Spleen (tissue), 11 donors: ENCODE measurements at regions not wholly inside any gene's neighbourhood (a gene's known extent, or its start where the extent isn't known, plus 50 kb on each side); places are given as distances from the start of the nearest gene placed in this dataset.

Experiments used
- DNase-seq: peaks from one replicate; pipeline ENCODE4 v3.0.0-alpha.2; 2020
- H3K27ac ChIP-seq, 8 donors: fragments of 200-600 bp; sonication (generic) in 7 of 8; 1 replicate in 4 of 8; 2 replicates in 4 of 8; pipeline versions ENCODE4 v1.5.0 to v1.8.0; 2016 to 2021; ENCODE audit warnings: inconsistent platforms in 4 of 8, mild to moderate bottlenecking in 4 of 8, moderate library complexity in 1 of 8
- H3K27me3 ChIP-seq, 7 donors: fragments of 200-600 bp; sonication (generic) in 6 of 7; replicated peaks in 1 of 7; 1 replicate in 4 of 7; 2 replicates in 3 of 7; pipeline versions ENCODE4 v1.5.0 to v1.8.0; 2016 to 2021; ENCODE audit warnings: inconsistent platforms in 3 of 7, mild to moderate bottlenecking in 1 of 7
- H3K36me3 ChIP-seq, 6 donors: fragments of 200-600 bp; sonication (generic) in 5 of 6; 1 replicate in 4 of 6; 2 replicates in 2 of 6; pipeline versions ENCODE4 v1.5.0 to v1.8.0; 2016 to 2021; ENCODE audit warnings: inconsistent platforms in 2 of 6
- H3K4me1 ChIP-seq, 6 donors: fragments of 200-600 bp; sonication (generic) in 5 of 6; 1 replicate in 3 of 6; 2 replicates in 3 of 6; pipeline versions ENCODE4 v1.5.0 to v1.8.0; 2016 to 2021; ENCODE audit warnings: inconsistent platforms in 3 of 6
- H3K4me3 ChIP-seq, 8 donors: fragments of 200-600 bp; sonication (generic) in 7 of 8; 1 replicate in 4 of 8; 2 replicates in 4 of 8; pipeline versions ENCODE4 v1.5.0 to v1.8.0; 2016 to 2021; ENCODE audit warnings: inconsistent platforms in 4 of 8, mild to moderate bottlenecking in 4 of 8, moderate library complexity in 2 of 8
- H3K9me3 ChIP-seq, 8 donors: fragments of 200-600 bp; sonication (generic) in 7 of 8; 1 replicate in 4 of 8; 2 replicates in 4 of 8; pipeline versions ENCODE4 v1.5.0 to v1.8.0; 2016 to 2021; ENCODE audit warnings: inconsistent platforms in 4 of 8
- POLR2A ChIP-seq, 3 donors: fragments of 450-650 bp; IDR thresholded peaks; one replicate each; pipeline ENCODE4 v1.5.1; 2017; ENCODE audit warnings: antibody characterized with exemption in 3 of 3, mild to moderate bottlenecking in 1 of 3
- POLR2AphosphoS5 ChIP-seq, 3 donors: sonication (generic); formaldehyde crosslinking; IDR thresholded peaks; one replicate each; pipeline ENCODE4 v1.5.1; 2017; ENCODE audit warnings: antibody characterized with exemption in 3 of 3
- WGBS, 5 donors: extraction: QIAGEN DNeasy Blood & Tissue Kit in 3 of 5; methylation state at CpG; one replicate each; pipeline versions ENCODE4 v1.1.5 to v1.1.7; 2013 to 2018; 5-methylcytosine and 5-hydroxymethylcytosine counted together
- intact Hi-C: fragments of 100-400 bp; cut with DNase I; formaldehyde crosslinking; loops from one replicate; pipeline ENCODE4 v1.15.0; 2023; ENCODE audit warnings: low total_unique reads
- TF ChIP-seq, protein P1 (sequence below), 11 experiments: fragments of 200-600 bp in 7 of 11; fragments of 450-650 bp in 4 of 11; sonication (generic) in 4 of 11; IDR thresholded peaks in 8 of 11; conservative IDR thresholded peaks in 3 of 11; 1 replicate in 7 of 11; 2 replicates in 4 of 11; pipeline versions ENCODE4 v1.4.0 to v1.8.0; 2016 to 2021; ENCODE audit warnings: antibody characterized with exemption in 11 of 11, inconsistent platforms in 4 of 11, mild to moderate bottlenecking in 1 of 11
- donor health status: healthy with polysubstance abuse.
- donor health status: DM: no; HTN: no; CAD: no; lungs with moderate emphysema.
- donor health status: DM: no; HTN: no; CAD: no.
- donor health status: Bipolar disorder and iron deficiency.
- donor health status: healthy.
- donor health status: DM: no; HTN: no; CAD: no.
- donor health status: DM: yes; HTN: yes; CAD: no.

DNA sequence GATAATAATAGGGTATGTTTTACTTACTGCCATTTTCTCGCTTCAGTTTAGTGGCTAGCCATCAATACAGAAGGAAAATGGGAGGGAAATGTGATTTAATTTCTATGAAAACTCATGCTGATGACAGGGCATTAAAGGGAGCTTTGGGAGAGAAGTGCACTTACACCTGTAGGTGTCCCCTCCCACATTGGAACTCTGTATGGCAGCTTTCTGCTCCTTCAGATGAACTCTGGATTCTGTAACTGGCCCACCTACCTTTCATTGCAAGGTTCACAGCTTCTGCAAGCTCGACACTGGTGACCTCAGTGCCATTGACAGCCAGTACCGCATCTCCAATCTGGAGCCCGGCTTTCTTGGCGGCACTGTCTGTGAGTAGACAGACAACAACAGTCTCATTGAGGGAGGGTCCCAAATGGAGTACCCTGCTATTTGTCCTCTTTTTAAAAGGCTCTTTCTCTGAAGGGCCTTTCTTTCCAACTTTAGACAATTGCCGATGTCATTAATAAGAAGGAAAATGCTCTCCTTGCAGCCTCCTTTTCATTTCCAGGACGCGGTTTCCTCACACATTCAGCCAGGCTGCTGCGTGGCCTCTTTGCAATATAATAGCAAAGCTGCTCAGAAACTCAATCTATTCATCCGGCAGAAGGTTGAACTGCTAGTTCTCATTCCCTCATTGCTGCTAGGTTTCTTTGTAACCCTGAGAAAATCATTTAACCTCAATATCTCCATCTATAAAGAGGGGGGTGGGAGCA, 63.6 kb downstream of the NUDT12 start:
- peaks cover 0 to 10% (median 1%) of the 10 kb centered on the region in 6 donors for H3K4me1 ChIP-seq
- no peak for TF ChIP-seq POLR2AphosphoS5 (IDR thresholded peaks at IDR 0.05)
- TF ChIP-seq POLR2A (IDR thresholded peaks at IDR 0.05): no peak
- TF ChIP-seq, protein P1, sequence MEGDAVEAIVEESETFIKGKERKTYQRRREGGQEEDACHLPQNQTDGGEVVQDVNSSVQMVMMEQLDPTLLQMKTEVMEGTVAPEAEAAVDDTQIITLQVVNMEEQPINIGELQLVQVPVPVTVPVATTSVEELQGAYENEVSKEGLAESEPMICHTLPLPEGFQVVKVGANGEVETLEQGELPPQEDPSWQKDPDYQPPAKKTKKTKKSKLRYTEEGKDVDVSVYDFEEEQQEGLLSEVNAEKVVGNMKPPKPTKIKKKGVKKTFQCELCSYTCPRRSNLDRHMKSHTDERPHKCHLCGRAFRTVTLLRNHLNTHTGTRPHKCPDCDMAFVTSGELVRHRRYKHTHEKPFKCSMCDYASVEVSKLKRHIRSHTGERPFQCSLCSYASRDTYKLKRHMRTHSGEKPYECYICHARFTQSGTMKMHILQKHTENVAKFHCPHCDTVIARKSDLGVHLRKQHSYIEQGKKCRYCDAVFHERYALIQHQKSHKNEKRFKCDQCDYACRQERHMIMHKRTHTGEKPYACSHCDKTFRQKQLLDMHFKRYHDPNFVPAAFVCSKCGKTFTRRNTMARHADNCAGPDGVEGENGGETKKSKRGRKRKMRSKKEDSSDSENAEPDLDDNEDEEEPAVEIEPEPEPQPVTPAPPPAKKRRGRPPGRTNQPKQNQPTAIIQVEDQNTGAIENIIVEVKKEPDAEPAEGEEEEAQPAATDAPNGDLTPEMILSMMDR (IDR thresholded peaks at IDR 0.05 in 8 of 11, conservative IDR thresholded peaks at IDR 0.05 in 3 of 11): no peak
- no peak overlapping the region for H3K4me3 ChIP-seq
- no peaks in the 10 kb centered on the region for H3K27me3 ChIP-seq
- DNase-seq: no peak
- WGBS, 5 donors: 76 to 86% (median 82%) methylated on average over 10 of the region's 10 CpGs
- no peaks in the 10 kb centered on the region for H3K36me3 ChIP-seq
- peak overlapping the region in 2 of 8 donors; percentile 44 to 49 for H3K27ac ChIP-seq
- intact Hi-C loops: no loop called here
- H3K9me3 ChIP-seq: peaks cover 0 to 6% (median 0%) of the 10 kb centered on the region in 8 donors

DNA sequence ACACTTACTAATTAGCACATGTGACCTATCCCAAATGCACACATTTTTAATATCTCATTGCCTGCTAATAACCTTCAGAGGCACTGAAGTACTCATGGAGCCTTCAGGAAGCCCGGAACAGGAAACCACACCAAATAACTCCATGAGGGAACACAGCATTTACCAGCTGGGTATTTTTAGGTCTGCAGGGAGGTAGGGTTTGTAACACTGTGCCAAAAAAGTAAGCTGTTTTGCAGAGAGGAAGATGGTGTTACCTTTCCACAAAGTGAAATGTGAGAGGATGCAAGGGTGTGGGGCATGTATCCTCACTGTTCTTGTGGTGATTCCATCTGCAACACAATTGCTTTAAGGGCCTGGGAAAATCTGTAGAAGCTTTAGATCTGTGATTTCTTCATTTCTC, 64.4 kb downstream of the NUDT12 start:
- 25 to 38% (median 33%) methylated on average over 1 of the region's 1 CpG for WGBS, 5 donors
- Histone ChIP-seq H3K9me3 (peaks cover 0 to 6% (median 0%) of the 10 kb centered on the region in 8 donors), H3K36me3 (no peaks in the 10 kb centered on the region), H3K4me3 (no peak overlapping the region), H3K27ac (peak overlapping the region in 2 of 8 donors; percentile 44 to 49), H3K27me3 (no peaks in the 10 kb centered on the region), H3K4me1 (peaks cover 0 to 10% (median 1%) of the 10 kb centered on the region in 6 donors)
- DNase-seq: no peak
- intact Hi-C loops: no loop called here
- TF ChIP-seq POLR2AphosphoS5 (IDR thresholded peaks at IDR 0.05): no peak
- TF ChIP-seq POLR2A (IDR thresholded peaks at IDR 0.05): no peak
- TF ChIP-seq, protein P1 (IDR thresholded peaks at IDR 0.05 in 8 of 11, conservative IDR thresholded peaks at IDR 0.05 in 3 of 11): no peak

DNA sequence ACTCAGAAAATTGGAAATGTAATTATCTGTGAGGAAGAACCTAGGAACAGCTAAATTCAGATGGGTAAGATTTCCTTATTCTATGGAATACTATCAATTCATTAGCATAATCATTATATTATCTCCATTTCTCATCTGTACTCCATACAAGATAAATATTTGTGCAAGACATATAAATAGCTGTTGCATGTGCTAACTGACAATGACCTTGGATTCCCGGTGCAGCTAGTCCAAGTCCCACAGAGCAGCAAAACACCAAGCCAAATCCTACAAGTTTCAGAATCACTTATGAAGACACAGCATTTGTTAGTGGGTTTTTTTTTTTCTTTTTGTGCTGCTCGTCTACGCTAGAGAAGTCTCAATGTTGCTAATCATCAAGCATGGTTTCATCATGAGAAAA, 64.8 kb downstream of the NUDT12 start:
- Histone ChIP-seq H3K27me3 (no peaks in the 10 kb centered on the region), H3K36me3 (no peaks in the 10 kb centered on the region), H3K9me3 (peaks cover 0 to 6% (median 0%) of the 10 kb centered on the region in 8 donors), H3K4me1 (peaks cover 0 to 10% (median 1%) of the 10 kb centered on the region in 6 donors), H3K27ac (peak overlapping the region in 1 of 8 donors; percentile 49), H3K4me3 (no peak overlapping the region)
- no peak for DNase-seq
- intact Hi-C loops: no loop called here
- TF ChIP-seq, protein P1 (IDR thresholded peaks at IDR 0.05 in 8 of 11, conservative IDR thresholded peaks at IDR 0.05 in 3 of 11): no peak
- no peak for TF ChIP-seq POLR2AphosphoS5 (IDR thresholded peaks at IDR 0.05)
- TF ChIP-seq POLR2A (IDR thresholded peaks at IDR 0.05): no peak
- WGBS, 5 donors: 56 to 77% (median 62%) methylated on average over 3 of the region's 3 CpGs

DNA sequence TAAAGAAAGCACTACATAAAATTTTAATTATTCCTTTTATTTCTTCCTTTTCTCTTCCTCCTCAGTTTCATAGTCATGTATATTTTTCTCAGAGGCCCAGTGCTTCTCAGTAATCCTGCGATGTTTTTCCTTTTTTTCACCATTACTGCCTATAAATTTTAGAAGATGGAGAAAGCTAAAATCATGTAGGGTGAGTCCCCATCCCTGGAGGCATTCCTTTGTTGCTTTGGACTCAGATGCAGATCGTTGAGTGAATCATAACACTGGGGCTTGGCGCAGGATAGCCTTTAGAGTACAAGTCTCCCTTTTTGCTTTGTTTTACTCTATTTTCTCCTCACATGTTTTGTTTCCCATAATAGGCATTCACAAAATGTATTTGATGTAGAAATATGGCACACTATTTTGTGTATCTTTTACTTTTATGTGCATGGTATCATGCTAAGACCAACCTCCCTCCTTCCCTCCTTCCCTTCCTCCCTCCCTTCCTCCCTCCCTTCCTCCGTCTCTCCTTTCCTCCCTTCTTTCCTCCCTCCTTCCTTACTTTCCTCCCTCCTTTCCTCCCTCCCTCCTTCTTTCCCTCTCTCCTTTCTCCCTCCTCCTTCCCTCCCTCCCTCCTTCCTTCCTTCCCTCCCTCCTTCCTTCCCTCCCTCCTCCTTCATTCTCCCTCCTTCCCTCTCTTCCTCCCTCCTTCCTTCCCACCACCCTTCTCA, 72.4 kb downstream of the NUDT12 start:
- intact Hi-C loops: no loop called here
- Histone ChIP-seq H3K27ac (no peak overlapping the region), H3K4me1 (no peaks in the 10 kb centered on the region), H3K36me3 (no peaks in the 10 kb centered on the region), H3K27me3 (no peaks in the 10 kb centered on the region), H3K4me3 (no peak overlapping the region), H3K9me3 (peaks cover 0 to 6% (median 0%) of the 10 kb centered on the region in 8 donors)
- 81 to 85% (median 83%) methylated on average over 4 of the region's 4 CpGs for WGBS, 5 donors
- TF ChIP-seq POLR2AphosphoS5 (IDR thresholded peaks at IDR 0.05) (no peak), POLR2A (IDR thresholded peaks at IDR 0.05) (no peak)
- TF ChIP-seq, protein P1 (IDR thresholded peaks at IDR 0.05 in 8 of 11, conservative IDR thresholded peaks at IDR 0.05 in 3 of 11): no peak
- no peak for DNase-seq
